HG02981 (cell line): ENCODE measurements at regions not wholly inside any gene's neighbourhood (a gene's known extent, or its start where the extent isn't known, plus 50 kb on each side); places are given as distances from the start of the nearest gene placed in this dataset.
"Not testable (repeated sequence)": the region's sequence is repeated elsewhere in the genome, so short reads cannot be mapped to it uniquely, and the experiment has no call there.

Experiments used
- ATAC-seq: cut with Tn5 transposase; IDR thresholded peaks from one replicate; pipeline ENCODE4 v1.9.1; 2021; ENCODE audit warnings: mild to moderate bottlenecking, moderate library complexity; ENCODE audit not compliant: unreplicated experiment

- no peak for ATAC-seq
These were observed 100.0 kb downstream of the ADRA2C start for GRCh38 chr4:3865986-3866812.

- no peak for ATAC-seq
These were observed 100.6 kb downstream of the ADRA2C start for GRCh38 chr4:3866813-3867129.

- no peak for ATAC-seq
These were observed 101.4 kb downstream of the ADRA2C start for GRCh38 chr4:3867403-3868100.

- ATAC-seq = no peak
These were observed 102.3 kb downstream of the ADRA2C start for GRCh38 chr4:3868211-3869173.

GRCh38 chr4:3869174-3869572, 103.0 kb downstream of the ADRA2C start:
- no peak for ATAC-seq

- ATAC-seq = no peak
These were observed 103.7 kb downstream of the ADRA2C start for GRCh38 chr4:3869661-3870566.

- ATAC-seq = no peak
These were observed 104.4 kb downstream of the ADRA2C start for GRCh38 chr4:3870567-3870962.

GRCh38 chr4:3871181-3871852, 105.1 kb downstream of the ADRA2C start:
- ATAC-seq = no peak

GRCh38 chr4:3871881-3872833, 106.0 kb downstream of the ADRA2C start:
- ATAC-seq = no peak

GRCh38 chr4:3872834-3873313, 106.7 kb downstream of the ADRA2C start:
- ATAC-seq = no peak

- no peak for ATAC-seq
These were observed 107.3 kb downstream of the ADRA2C start for GRCh38 chr4:3873408-3874027.

GRCh38 chr4:3874028-3874415, 107.8 kb downstream of the ADRA2C start:
- ATAC-seq = no peak

- no peak for ATAC-seq
These were observed 108.4 kb downstream of the ADRA2C start for GRCh38 chr4:3874525-3875110.

GRCh38 chr4:3875466-3875865, 109.3 kb downstream of the ADRA2C start:
- ATAC-seq = no peak

- ATAC-seq = not testable (repeated sequence)
These were observed 110.1 kb downstream of the ADRA2C start for GRCh38 chr4:3876057-3876845.

- ATAC-seq = no peak
These were observed 111.1 kb downstream of the ADRA2C start for GRCh38 chr4:3877236-3877635.

GRCh38 chr4:3877868-3878267, 111.7 kb downstream of the ADRA2C start:
- no peak for ATAC-seq
